SW 1271 (cell line): ENCODE measurements at regions not wholly inside any gene's neighbourhood (a gene's known extent, or its start where the extent isn't known, plus 50 kb on each side); places are given as distances from the start of the nearest gene placed in this dataset.

Experiments
- DNase-seq, 2 experiments: peaks; one replicate each; lab custom pipeline; 2025; lab: John Stamatoyannopoulos, UW

GRCh38 chr3:74564560-74564959 lies 49.9 kb downstream of the CNTN3 start:
- no peak for DNase-seq

GRCh38 chr3:74562558-74563269 lies 51.7 kb downstream of the CNTN3 start:
- no peak for DNase-seq

GRCh38 chr3:74561881-74562280 lies 52.6 kb downstream of the CNTN3 start:
- no peak for DNase-seq

GRCh38 chr3:74559261-74559660 lies 55.2 kb downstream of the CNTN3 start:
- no peak for DNase-seq

- no peak for DNase-seq
Observed at GRCh38 chr3:74550686-74551085, 63.8 kb downstream of the CNTN3 start.

- no peak for DNase-seq
Observed at GRCh38 chr3:74546426-74546825, 68.0 kb downstream of the CNTN3 start.

GRCh38 chr3:74542441-74542840 lies 72.0 kb downstream of the CNTN3 start:
- DNase-seq, result no peak

DNA sequence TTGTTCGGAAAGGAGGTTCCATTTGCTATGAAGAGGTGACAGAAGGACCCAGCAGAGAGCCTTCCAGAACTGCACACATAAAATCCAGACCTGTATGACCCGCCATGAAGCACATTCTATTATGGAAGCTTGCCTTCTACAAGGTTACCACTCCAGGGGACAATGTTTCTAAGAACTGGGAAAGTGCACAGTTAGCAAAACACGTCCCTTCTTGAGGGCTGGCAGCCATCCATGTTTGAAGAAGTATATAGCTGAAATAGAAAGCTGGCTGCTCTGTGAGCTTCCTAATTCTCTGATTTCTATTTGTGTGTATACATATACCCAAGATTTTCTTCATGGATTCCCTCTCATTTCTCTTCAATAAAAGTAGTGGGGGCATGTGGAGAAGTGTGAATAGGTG lies 74.6 kb downstream of the CNTN3 start:
- no peak for DNase-seq

GRCh38 chr3:74538669-74539068 lies 75.8 kb downstream of the CNTN3 start:
- DNase-seq, result no peak

GRCh38 chr3:74537857-74538256 lies 76.6 kb downstream of the CNTN3 start:
- DNase-seq, result no peak

DNA sequence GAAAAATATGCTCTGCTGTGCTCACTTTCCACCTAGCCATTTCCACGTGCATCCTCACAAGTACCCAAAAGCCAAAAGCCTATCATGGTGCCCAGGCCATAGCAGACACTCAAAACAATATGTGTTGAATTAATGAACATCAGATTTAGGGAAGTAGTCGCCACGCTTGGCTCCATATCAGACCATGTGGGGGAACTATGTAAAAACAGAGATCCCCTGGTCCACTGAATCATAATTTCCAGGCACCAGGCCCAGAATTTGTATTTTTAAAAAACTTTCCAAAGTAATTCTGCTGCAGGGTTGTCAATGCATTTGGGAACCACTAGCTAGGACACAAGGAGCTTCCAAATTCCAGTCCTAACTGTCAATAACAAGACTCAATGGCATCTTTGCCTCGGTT lies 77.3 kb downstream of the CNTN3 start:
- no peak for DNase-seq

GRCh38 chr3:74535281-74535680 lies 79.2 kb downstream of the CNTN3 start:
- DNase-seq, result no peak

DNA sequence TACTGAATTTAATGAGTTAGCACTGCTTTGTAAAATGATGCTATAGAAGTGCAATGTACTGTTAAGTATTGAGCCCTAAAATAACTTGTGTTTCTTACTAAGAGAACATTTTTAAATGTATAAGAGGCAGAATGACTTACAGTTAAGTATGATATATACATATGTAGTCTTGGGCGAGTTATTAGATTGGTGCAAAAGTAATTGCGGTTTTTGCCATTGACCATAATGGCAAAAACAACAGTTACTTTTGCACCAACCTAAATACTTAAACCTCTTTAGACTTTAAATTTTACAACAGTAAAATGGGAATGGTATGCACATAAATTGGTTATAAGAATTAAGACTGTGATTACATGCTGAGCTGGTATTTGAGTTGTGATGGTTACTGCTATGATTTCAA lies 79.8 kb downstream of the CNTN3 start:
- no peak for DNase-seq

- peak in 1 of 2 experiments; percentile 13 for DNase-seq
Observed at GRCh38 chr3:74532446-74532845, 82.0 kb downstream of the CNTN3 start.

- no peak for DNase-seq
Observed at GRCh38 chr3:74531491-74531890, 83.0 kb downstream of the CNTN3 start.

- no peak for DNase-seq
Observed at GRCh38 chr3:74529145-74529544, 85.3 kb downstream of the CNTN3 start.

DNA sequence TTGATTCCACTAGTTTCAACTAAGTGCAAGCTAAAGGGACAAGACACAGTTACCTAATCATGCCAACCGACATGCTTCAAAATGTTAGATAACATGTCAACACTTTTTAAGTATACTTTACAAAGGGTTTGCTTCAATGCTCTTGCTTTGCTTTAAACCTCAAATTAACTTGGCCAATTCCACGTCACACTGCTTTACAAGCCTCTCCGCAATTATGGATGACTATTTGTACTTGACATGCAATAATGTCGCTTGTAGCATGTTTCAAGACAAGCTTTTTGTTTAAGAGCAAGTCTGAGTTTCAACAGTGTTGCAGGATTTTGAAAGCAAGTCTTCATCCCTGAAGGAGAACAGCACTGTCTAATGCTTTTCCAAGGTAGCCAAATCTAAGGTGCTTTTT lies 86.9 kb downstream of the CNTN3 start:
- no peak for DNase-seq

DNA sequence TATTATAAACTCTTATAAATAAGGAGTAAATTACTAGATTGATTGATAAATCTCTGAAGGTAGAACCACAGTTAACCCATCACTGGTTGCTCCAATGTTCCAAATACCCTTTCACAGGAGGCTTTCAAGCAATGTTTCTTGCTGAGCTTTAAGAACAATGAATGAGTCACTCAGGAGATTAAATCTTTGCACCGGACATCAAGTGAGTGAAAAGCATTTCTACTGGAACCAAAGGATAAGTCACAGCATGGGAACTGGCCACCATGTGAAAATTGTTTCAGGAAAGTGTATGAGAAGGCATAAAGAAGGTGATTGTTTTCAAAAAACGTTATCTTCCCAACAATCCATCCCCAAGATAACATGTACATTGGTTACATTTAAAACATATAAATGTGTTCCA lies 90.6 kb downstream of the CNTN3 start:
- no peak for DNase-seq

- DNase-seq, result no peak
Observed at GRCh38 chr3:74520895-74521294, 93.6 kb downstream of the CNTN3 start.

- no peak for DNase-seq
Observed at GRCh38 chr3:74518610-74519009, 95.8 kb downstream of the CNTN3 start.

DNA sequence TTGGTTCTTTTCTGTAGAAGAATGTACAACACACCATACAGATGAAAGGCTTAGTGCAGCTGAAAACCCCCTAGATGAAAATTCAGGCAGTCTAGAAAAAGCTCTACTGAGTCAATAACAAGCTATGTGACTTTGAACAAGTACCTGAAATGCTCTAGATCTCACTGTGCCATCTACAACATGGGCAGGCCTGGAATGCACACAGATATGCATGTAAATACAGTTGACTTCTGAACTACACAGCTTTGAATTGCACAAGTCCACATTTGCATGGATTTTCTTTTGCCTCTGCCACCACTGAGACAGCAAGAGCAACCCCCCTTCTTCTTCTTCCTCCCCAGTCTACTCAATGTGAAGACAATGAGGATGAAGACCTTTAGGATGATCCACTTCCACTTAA lies 98.4 kb downstream of the CNTN3 start:
- DNase-seq, result no peak

DNA sequence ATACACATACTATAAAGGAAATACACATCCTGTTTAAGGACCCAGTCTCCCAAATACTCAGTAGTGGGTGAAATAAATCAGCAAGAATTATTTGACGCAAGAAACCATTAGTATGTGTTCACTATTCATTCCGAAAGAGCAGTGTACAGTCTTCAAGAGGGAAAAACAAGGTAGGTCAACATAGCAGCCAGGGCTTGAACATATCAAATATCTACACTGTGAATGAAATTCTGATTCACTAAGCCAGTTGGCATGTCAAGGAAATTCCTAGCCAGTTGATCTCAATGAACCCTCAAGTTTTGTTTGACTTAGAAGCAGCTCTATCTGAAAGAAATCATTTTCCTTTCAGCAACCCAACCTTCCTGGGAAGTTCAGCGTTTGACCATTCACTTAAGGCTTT lies 99.0 kb downstream of the CNTN3 start:
- no peak for DNase-seq

DNA sequence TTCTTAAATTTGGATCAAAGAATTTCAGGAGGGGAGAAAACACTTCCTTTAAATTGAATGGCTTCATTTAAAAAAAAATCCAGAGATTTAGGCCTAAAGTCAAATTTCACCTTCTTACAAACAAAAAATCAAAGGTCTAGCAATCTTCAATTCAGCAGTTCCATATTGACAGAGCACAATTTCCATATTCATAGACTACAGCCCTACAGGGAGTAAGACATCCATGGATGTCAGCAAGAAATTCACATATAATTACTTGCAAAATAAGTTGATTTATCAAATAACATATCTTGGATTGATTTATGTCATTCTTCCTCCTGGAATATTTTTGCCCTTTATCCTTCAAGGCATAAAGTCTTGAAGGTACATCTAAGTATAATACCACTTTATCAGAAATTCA lies 103.4 kb downstream of the CNTN3 start:
- no peak for DNase-seq

DNA sequence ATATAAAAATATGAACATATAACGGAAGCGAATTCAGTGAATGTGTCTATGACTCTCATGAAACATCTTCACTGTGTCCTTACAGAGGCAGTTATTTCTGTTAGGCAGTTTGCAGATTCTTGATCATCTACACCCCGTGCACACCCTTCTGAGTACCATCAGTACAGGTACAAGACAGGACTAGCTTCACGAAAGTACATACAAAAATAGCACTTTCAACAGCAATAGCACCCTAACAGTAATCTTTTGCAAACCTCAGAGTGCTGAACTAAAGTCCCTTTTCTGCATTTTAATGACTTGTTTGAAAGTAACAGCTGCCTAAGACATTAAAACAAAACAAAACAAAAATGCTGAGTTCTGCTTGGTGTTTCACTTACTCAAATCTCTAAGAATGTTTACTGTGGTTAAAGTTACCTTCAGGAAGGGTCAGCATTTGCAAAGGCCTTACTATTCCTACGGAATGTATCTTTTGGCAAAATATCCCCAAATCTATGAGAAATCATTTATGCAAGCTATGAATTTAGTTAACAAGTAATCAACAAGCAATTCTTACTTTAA lies 104.1 kb downstream of the CNTN3 start:
- DNase-seq, result no peak
